Transverse colon (tissue), 4 donors: ENCODE measurements at regions not wholly inside any gene's neighbourhood (a gene's known extent, or its start where the extent isn't known, plus 50 kb on each side); places are given as distances from the start of the nearest gene placed in this dataset.

Experiments
- DNase-seq: peaks from one replicate; pipeline ENCODE4 v3.0.0-alpha.2; 2019
- H3K27ac ChIP-seq, 4 donors: fragments of 200-600 bp; sonication (generic); 2 replicates each; pipeline ENCODE4 v1.5.1; 2016 to 2018; ENCODE audit warnings: inconsistent platforms in 4 of 4
- H3K27me3 ChIP-seq: fragments of 200-600 bp; sonication (generic); 2 replicates; pipeline ENCODE4 v1.5.1; 2017; ENCODE audit warnings: inconsistent platforms
- H3K36me3 ChIP-seq, 4 donors: fragments of 200-600 bp; sonication (generic); 2 replicates each; pipeline ENCODE4 v1.5.1; 2017 to 2019; ENCODE audit warnings: inconsistent platforms in 4 of 4
- H3K4me1 ChIP-seq, 4 donors: fragments of 200-600 bp; sonication (generic); 2 replicates each; pipeline ENCODE4 v1.5.1; 2017 to 2020; ENCODE audit warnings: inconsistent platforms in 4 of 4
- H3K4me3 ChIP-seq, 4 donors: fragments of 200-600 bp; sonication (generic); 1 replicate in 1 of 4; 2 replicates in 3 of 4; pipeline versions ENCODE4 v1.5.1 to v1.6.1; 2017 to 2019; ENCODE audit warnings: inconsistent platforms in 4 of 4
- H3K9me3 ChIP-seq, 2 donors: fragments of 200-600 bp; sonication (generic); 2 replicates each; pipeline ENCODE4 v1.5.1; 2017 to 2019; ENCODE audit warnings: inconsistent platforms in 2 of 2
- CTCF ChIP-seq, 5 experiments: fragments of 200-600 bp in 3 of 5; fragments of 450-650 bp in 2 of 5; sonication (generic) in 3 of 5; IDR thresholded peaks; 1 replicate in 2 of 5; 2 replicates in 3 of 5; pipeline ENCODE4 v1.5.1; 2016 to 2017; ENCODE audit warnings: antibody characterized with exemption in 5 of 5, inconsistent platforms in 3 of 5, mild to moderate bottlenecking in 2 of 5, moderate library complexity in 1 of 5
- EP300 ChIP-seq: sonication (generic); formaldehyde crosslinking; IDR thresholded peaks from one replicate; pipeline ENCODE4 v1.6.1; 2017; ENCODE audit warnings: antibody characterized with exemption, low read depth
- POLR2A ChIP-seq: fragments of 450-650 bp; IDR thresholded peaks from one replicate; pipeline ENCODE4 v1.6.1; 2016; ENCODE audit warnings: antibody characterized with exemption, mild to moderate bottlenecking, moderate library complexity
- POLR2AphosphoS5 ChIP-seq, 3 donors: sonication (generic); formaldehyde crosslinking; IDR thresholded peaks; one replicate each; pipeline ENCODE4 v1.6.1; 2016; ENCODE audit warnings: antibody characterized with exemption in 3 of 3
- WGBS, 2 donors: methylation state at CpG; one replicate each; pipeline ENCODE4 v1.1.5; 2018; ENCODE audit warnings: low coverage in 1 of 2; 5-methylcytosine and 5-hydroxymethylcytosine counted together
- in situ Hi-C, 4 donors: fragments of 200-750 bp; cut with MboI; loops; one replicate each; pipeline versions ENCODE4 v1.15.0 to v1.15.1; 2017; ENCODE audit warnings: low sequenced_read_pairs in 3 of 4, low pct_ligation_motif_present in 1 of 4, low pct_unique_long_range_greater_than_20kb in 1 of 4
- intact Hi-C: fragments of 100-400 bp; cut with DNase I; formaldehyde crosslinking; loops from one replicate; pipeline ENCODE4 v1.15.1; 2023; ENCODE audit warnings: low total_unique reads

- TF ChIP-seq POLR2A (no peak), CTCF (IDR thresholded peaks at IDR 0.05) (no peak), EP300 (no peak), POLR2AphosphoS5 (IDR thresholded peaks at IDR 0.05) (no peak)
- in situ Hi-C loops (no loop called here), intact Hi-C loops (no loop called here)
- WGBS, 2 donors = 57 to 68% methylated on average over 3 to 6 of the region's 6 CpGs
- Histone ChIP-seq H3K36me3 (no peaks in the 10 kb centered on the region), H3K27me3 (no peaks in the 10 kb centered on the region), H3K4me3 (no peak overlapping the region), H3K27ac (no peak overlapping the region), H3K9me3 (no peaks in the 10 kb centered on the region), H3K4me1 (no peaks in the 10 kb centered on the region)
- DNase-seq = no peak
Measured at GRCh38 chr6:98037571-98037970, 754.6 kb upstream of the MMS22L start.

GRCh38 chr6:98039443-98039842 lies 756.4 kb upstream of the MMS22L start:
- no peaks in the 10 kb centered on the region for H3K4me1 ChIP-seq
- 53 to 62% methylated on average over 4 to 5 of the region's 5 CpGs for WGBS, 2 donors
- H3K4me3 ChIP-seq = no peak overlapping the region
- TF ChIP-seq EP300 (no peak), POLR2A (no peak), POLR2AphosphoS5 (IDR thresholded peaks at IDR 0.05) (no peak), CTCF (IDR thresholded peaks at IDR 0.05) (no peak)
- in situ Hi-C loops = no loop called here
- intact Hi-C loops = no loop called here
- H3K36me3 ChIP-seq = no peaks in the 10 kb centered on the region
- H3K27ac ChIP-seq = no peak overlapping the region
- H3K9me3 ChIP-seq = no peaks in the 10 kb centered on the region
- no peaks in the 10 kb centered on the region for H3K27me3 ChIP-seq
- no peak for DNase-seq

- WGBS, 2 donors = 14 to 21% methylated on average over 2 to 3 of the region's 3 CpGs
- Histone ChIP-seq H3K4me3 (no peak overlapping the region), H3K27me3 (no peaks in the 10 kb centered on the region), H3K9me3 (no peaks in the 10 kb centered on the region), H3K27ac (no peak overlapping the region), H3K36me3 (no peaks in the 10 kb centered on the region), H3K4me1 (no peaks in the 10 kb centered on the region)
- DNase-seq = no peak
- TF ChIP-seq POLR2AphosphoS5 (IDR thresholded peaks at IDR 0.05) (no peak), EP300 (no peak), POLR2A (no peak), CTCF (IDR thresholded peaks at IDR 0.05) (no peak)
- in situ Hi-C loops (no loop called here), intact Hi-C loops (no loop called here)
Measured at GRCh38 chr6:98039904-98040607, 757.0 kb upstream of the MMS22L start.

- DNase-seq = no peak
- no peak overlapping the region for H3K27ac ChIP-seq
- H3K27me3 ChIP-seq = no peaks in the 10 kb centered on the region
- no peaks in the 10 kb centered on the region for H3K9me3 ChIP-seq
- in situ Hi-C loops = no loop called here
- TF ChIP-seq EP300 (no peak), POLR2AphosphoS5 (IDR thresholded peaks at IDR 0.05) (no peak), POLR2A (no peak), CTCF (IDR thresholded peaks at IDR 0.05) (no peak)
- intact Hi-C loops = no loop called here
- no peak overlapping the region for H3K4me3 ChIP-seq
- H3K4me1 ChIP-seq = no peaks in the 10 kb centered on the region
- no peaks in the 10 kb centered on the region for H3K36me3 ChIP-seq
Measured at GRCh38 chr6:98041056-98041455, 758.0 kb upstream of the MMS22L start.
